A673 (cell line): ENCODE measurements at regions not wholly inside any gene's neighbourhood (a gene's known extent, or its start where the extent isn't known, plus 50 kb on each side); places are given as distances from the start of the nearest gene placed in this dataset.

ENCODE experiments used
- EZH2 ChIP-seq: fragments of 200-600 bp; sonication (generic); IDR thresholded peaks from 2 replicates; pipeline ENCODE4 v1.6.1; 2017; ENCODE audit warnings: borderline replicate concordance, low read depth, mild to moderate bottlenecking, mixed read lengths, antibody characterized with exemption, low read length; ENCODE audit not compliant: poor library complexity, severe bottlenecking
- TF ChIP-seq, protein P1 (sequence below): fragments of 300-800, 200-600 bp; sonication (generic); conservative IDR thresholded peaks from 2 replicates; pipeline ENCODE4 v1.5.1; 2017; ENCODE audit warnings: low read depth, mild to moderate bottlenecking, antibody characterized with exemption, low read length, moderate library complexity, mixed read lengths

GRCh38 chr9:31820426-31820825 is 564.0 kb upstream of the ACO1 start:
- TF ChIP-seq, protein P1, sequence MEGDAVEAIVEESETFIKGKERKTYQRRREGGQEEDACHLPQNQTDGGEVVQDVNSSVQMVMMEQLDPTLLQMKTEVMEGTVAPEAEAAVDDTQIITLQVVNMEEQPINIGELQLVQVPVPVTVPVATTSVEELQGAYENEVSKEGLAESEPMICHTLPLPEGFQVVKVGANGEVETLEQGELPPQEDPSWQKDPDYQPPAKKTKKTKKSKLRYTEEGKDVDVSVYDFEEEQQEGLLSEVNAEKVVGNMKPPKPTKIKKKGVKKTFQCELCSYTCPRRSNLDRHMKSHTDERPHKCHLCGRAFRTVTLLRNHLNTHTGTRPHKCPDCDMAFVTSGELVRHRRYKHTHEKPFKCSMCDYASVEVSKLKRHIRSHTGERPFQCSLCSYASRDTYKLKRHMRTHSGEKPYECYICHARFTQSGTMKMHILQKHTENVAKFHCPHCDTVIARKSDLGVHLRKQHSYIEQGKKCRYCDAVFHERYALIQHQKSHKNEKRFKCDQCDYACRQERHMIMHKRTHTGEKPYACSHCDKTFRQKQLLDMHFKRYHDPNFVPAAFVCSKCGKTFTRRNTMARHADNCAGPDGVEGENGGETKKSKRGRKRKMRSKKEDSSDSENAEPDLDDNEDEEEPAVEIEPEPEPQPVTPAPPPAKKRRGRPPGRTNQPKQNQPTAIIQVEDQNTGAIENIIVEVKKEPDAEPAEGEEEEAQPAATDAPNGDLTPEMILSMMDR = no peak
- TF ChIP-seq EZH2 = no peak
